Endodermal cell (in vitro differentiated cells): ENCODE measurements at regions not wholly inside any gene's neighbourhood (a gene's known extent, or its start where the extent isn't known, plus 50 kb on each side); places are given as distances from the start of the nearest gene placed in this dataset.
"Not testable (repeated sequence)": the region's sequence is repeated elsewhere in the genome, so short reads cannot be mapped to it uniquely, and the experiment has no call there.

Experiments used
- DNase-seq: peaks from one replicate; pipeline ENCODE4 v3.0.0-alpha.2; 2017
- H3K27ac ChIP-seq: 2 replicates; pipeline ENCODE4 v1.5.1; 2013; ENCODE audit warnings: mild to moderate bottlenecking, low read depth, low read length, moderate library complexity
- H3K27me3 ChIP-seq: 2 replicates; pipeline ENCODE4 v1.6.1; 2013; ENCODE audit warnings: mild to moderate bottlenecking, low read length, moderate library complexity; ENCODE audit not compliant: insufficient read depth, control insufficient read depth, poor library complexity, severe bottlenecking
- H3K36me3 ChIP-seq: 2 replicates; pipeline ENCODE4 v1.7.0; 2013; ENCODE audit warnings: mild to moderate bottlenecking, low read length, moderate library complexity; ENCODE audit not compliant: control insufficient read depth, insufficient read depth
- H3K4me1 ChIP-seq: one replicate; pipeline ENCODE4 v1.7.0; 2013; ENCODE audit warnings: low read length; ENCODE audit not compliant: control insufficient read depth, insufficient read depth
- H3K4me3 ChIP-seq: 2 replicates; pipeline ENCODE4 v1.5.1; 2013; ENCODE audit warnings: mild to moderate bottlenecking, low read length, moderate library complexity
- H3K9ac ChIP-seq: 2 replicates; pipeline ENCODE4 v1.6.1; 2013; ENCODE audit warnings: mild to moderate bottlenecking, low read length, moderate library complexity; ENCODE audit not compliant: poor library complexity, severe bottlenecking; ENCODE audit errors: extremely low read depth
- H3K9me3 ChIP-seq: 2 replicates; pipeline ENCODE4 v1.6.1; 2013; ENCODE audit warnings: mild to moderate bottlenecking, low read length, moderate library complexity; ENCODE audit not compliant: control insufficient read depth
- H3K27ac Mint-ChIP-seq: 2 replicates; pipeline ENCODE4 v1.8.0; 2020; ENCODE audit warnings: mixed read lengths
- H3K27me3 Mint-ChIP-seq: 2 replicates; pipeline ENCODE4 v1.8.0; 2021; ENCODE audit warnings: mild to moderate bottlenecking, mixed read lengths; ENCODE audit not compliant: insufficient read depth
- H3K36me3 Mint-ChIP-seq: 2 replicates; pipeline ENCODE4 v1.8.0; 2020; ENCODE audit warnings: low read depth, mixed read lengths
- H3K4me1 Mint-ChIP-seq: 2 replicates; pipeline ENCODE4 v1.8.0; 2020; ENCODE audit warnings: mixed read lengths
- H3K4me3 Mint-ChIP-seq: 2 replicates; pipeline ENCODE4 v1.8.0; 2020; ENCODE audit warnings: mild to moderate bottlenecking, moderate library complexity, mixed read lengths
- H3K9me3 Mint-ChIP-seq: 2 replicates; pipeline ENCODE4 v1.8.0; 2020; ENCODE audit warnings: mild to moderate bottlenecking, mixed read lengths
- CTCF ChIP-seq: fragments of 200-600 bp; sonication (generic); conservative IDR thresholded peaks from 2 replicates; pipeline ENCODE4 v1.5.0; 2021; ENCODE audit warnings: antibody characterized with exemption, mild to moderate bottlenecking
- WGBS, 2 experiments: methylation state at CpG; one replicate each; pipeline versions ENCODE4 v1.1.5 to v1.1.7; 2013; ENCODE audit warnings: missing lambda C conversion rate in 2 of 2, mixed read lengths in 1 of 2; ENCODE audit not compliant: insufficient coverage in 1 of 2, insufficient read length in 1 of 2; 5-methylcytosine and 5-hydroxymethylcytosine counted together

- not testable (repeated sequence) for H3K9me3 ChIP-seq, H3K4me3 ChIP-seq, H3K27me3 ChIP-seq, H3K27ac ChIP-seq, H3K9ac ChIP-seq, H3K4me3 Mint-ChIP-seq, H3K9me3 Mint-ChIP-seq, H3K4me1 Mint-ChIP-seq, H3K36me3 ChIP-seq, H3K4me1 ChIP-seq, H3K36me3 Mint-ChIP-seq, H3K27ac Mint-ChIP-seq
- H3K27me3 Mint-ChIP-seq, result peaks cover 16% of the 10 kb centered on the region
- peak; percentile 85 for TF ChIP-seq CTCF
- WGBS, 2 experiments, result 67 to 74% methylated on average over 5 to 11 of the region's 11 CpGs
- peak; percentile 91 for DNase-seq
Measured at GRCh38 chr21:31785237-31786163, 53.6 kb upstream of the SCAF4 start.

GRCh38 chr21:31781737-31782136, 49.8 kb upstream of the SCAF4 start:
- peaks cover 21% of the 10 kb centered on the region for H3K27me3 ChIP-seq
- no peaks in the 10 kb centered on the region for H3K4me1 ChIP-seq
- TF ChIP-seq CTCF, result no peak
- H3K4me1 Mint-ChIP-seq, result no peaks in the 10 kb centered on the region
- H3K9me3 Mint-ChIP-seq, result peaks cover 2% of the 10 kb centered on the region
- H3K27ac ChIP-seq, result no peak overlapping the region
- H3K27ac Mint-ChIP-seq, result no peak overlapping the region
- no peak overlapping the region for H3K9ac ChIP-seq
- no peak overlapping the region for H3K4me3 ChIP-seq
- H3K27me3 Mint-ChIP-seq, result peaks cover 31% of the 10 kb centered on the region
- no peak overlapping the region for H3K4me3 Mint-ChIP-seq
- 72 to 74% methylated on average over 3 of the region's 3 CpGs for WGBS, 2 experiments
- no peaks in the 10 kb centered on the region for H3K9me3 ChIP-seq
- DNase-seq, result no peak
- H3K36me3 Mint-ChIP-seq, result no peaks in the 10 kb centered on the region
- no peaks in the 10 kb centered on the region for H3K36me3 ChIP-seq
